MM.1S (cell line): ENCODE measurements at regions not wholly inside any gene's neighbourhood (a gene's known extent, or its start where the extent isn't known, plus 50 kb on each side); places are given as distances from the start of the nearest gene placed in this dataset.

Experiments
- DNase-seq: peaks from one replicate; pipeline ENCODE4 v3.0.0-alpha.2; 2015
- H2AFZ ChIP-seq: fragments of 300-600 bp; sonication (generic); 2 replicates; pipeline ENCODE4 v1.6.0; 2016; ENCODE audit warnings: antibody characterized with exemption, low read length
- H3F3A ChIP-seq: fragments of 300-600 bp; sonication (generic); 2 replicates; pipeline ENCODE4 v1.6.1; 2016; ENCODE audit warnings: mild to moderate bottlenecking, antibody characterized with exemption, low read length, moderate library complexity, mixed read lengths; ENCODE audit not compliant: insufficient read depth
- H3K27ac ChIP-seq: fragments of 300-600 bp; sonication (generic); 2 replicates; pipeline ENCODE4 v1.5.1; 2016; ENCODE audit warnings: mild to moderate bottlenecking, low read length
- H3K27me3 ChIP-seq: fragments of 300-600 bp; sonication (generic); replicated peaks from 2 replicates; pipeline ENCODE4 v1.6.0; 2016; ENCODE audit warnings: low read length; ENCODE audit not compliant: insufficient read depth
- H3K36me3 ChIP-seq: fragments of 300-600 bp; sonication (generic); replicated peaks from 2 replicates; pipeline ENCODE4 v1.6.1; 2016; ENCODE audit warnings: mild to moderate bottlenecking, low read length, mixed read lengths; ENCODE audit not compliant: insufficient read depth
- H3K4me1 ChIP-seq: fragments of 300-600 bp; sonication (generic); 2 replicates; pipeline ENCODE4 v1.6.1; 2016; ENCODE audit warnings: low read length, mixed read lengths
- H3K4me2 ChIP-seq: fragments of 300-600 bp; sonication (generic); 2 replicates; pipeline ENCODE4 v1.6.0; 2016; ENCODE audit warnings: low read depth, low read length
- H3K4me3 ChIP-seq: fragments of 300-600 bp; sonication (generic); 2 replicates; pipeline ENCODE4 v1.5.1; 2016; ENCODE audit warnings: low read length, mixed read lengths
- H3K79me2 ChIP-seq: fragments of 300-600 bp; sonication (generic); 2 replicates; pipeline ENCODE4 v1.6.1; 2016; ENCODE audit warnings: mixed run types, low read length, mixed read lengths
- H3K9ac ChIP-seq: fragments of 300-600 bp; sonication (generic); 2 replicates; pipeline ENCODE4 v1.6.1; 2016; ENCODE audit warnings: low read length, mixed read lengths
- H3K9me2 ChIP-seq: fragments of 300-600 bp; sonication (generic); replicated peaks from 2 replicates; pipeline ENCODE4 v1.6.1; 2016; ENCODE audit warnings: mild to moderate bottlenecking, low read length, mixed read lengths; ENCODE audit not compliant: insufficient read depth
- H3K9me3 ChIP-seq: fragments of 300-600 bp; sonication (generic); replicated peaks from 2 replicates; pipeline ENCODE4 v1.6.1; 2016; ENCODE audit warnings: mild to moderate bottlenecking, low read length, mixed read lengths; ENCODE audit not compliant: insufficient read depth
- H4K20me1 ChIP-seq: fragments of 300-600 bp; sonication (generic); 2 replicates; pipeline ENCODE4 v1.6.1; 2016; ENCODE audit warnings: mild to moderate bottlenecking, low read length, moderate library complexity, mixed read lengths; ENCODE audit not compliant: insufficient read depth
- CTCF ChIP-seq: fragments of 300-600 bp; sonication (generic); IDR thresholded peaks from 2 replicates; pipeline ENCODE4 v1.5.1; 2016; ENCODE audit warnings: antibody characterized with exemption, low read length, mixed read lengths
- EZH2 ChIP-seq: fragments of 300-600 bp; sonication (generic); optimal IDR thresholded peaks from 2 replicates; pipeline ENCODE3; 2017; ENCODE audit warnings: low read depth, mild to moderate bottlenecking, antibody characterized with exemption, low read length, mixed read lengths
- EZH2phosphoT487 ChIP-seq: fragments of 300-600 bp; sonication (generic); IDR thresholded peaks from 2 replicates; pipeline ENCODE4 v1.6.1; 2018; ENCODE audit warnings: antibody characterized with exemption, low read length

GRCh38 chr4:65069177-65069576 is 601.1 kb downstream of the EPHA5 start:
- no peak overlapping the region for H3K4me2 ChIP-seq
- H3F3A ChIP-seq = no peaks in the 10 kb centered on the region
- H4K20me1 ChIP-seq = no peaks in the 10 kb centered on the region
- H3K36me3 ChIP-seq = no peaks in the 10 kb centered on the region
- no peaks in the 10 kb centered on the region for H3K79me2 ChIP-seq
- no peaks in the 10 kb centered on the region for H3K9me3 ChIP-seq
- no peaks in the 10 kb centered on the region for H3K9me2 ChIP-seq
- no peak overlapping the region for H3K4me3 ChIP-seq
- TF ChIP-seq CTCF = no peak
- TF ChIP-seq EZH2phosphoT487 = no peak
- no peak for TF ChIP-seq EZH2
- no peak overlapping the region for H2AFZ ChIP-seq
- no peak overlapping the region for H3K27ac ChIP-seq
- no peak overlapping the region for H3K9ac ChIP-seq
- no peaks in the 10 kb centered on the region for H3K4me1 ChIP-seq
- H3K27me3 ChIP-seq = no peaks in the 10 kb centered on the region
- no peak for DNase-seq

GRCh38 chr4:65066106-65066505 is 604.2 kb downstream of the EPHA5 start:
- no peak overlapping the region for H3K9ac ChIP-seq
- no peak overlapping the region for H2AFZ ChIP-seq
- no peak overlapping the region for H3K4me2 ChIP-seq
- no peak overlapping the region for H3K4me3 ChIP-seq
- 0 out of 2 replicates have a peak, but pooled peaks cover under 1% of the 10 kb centered on the region for H3F3A ChIP-seq
- TF ChIP-seq EZH2phosphoT487 (no peak), CTCF (no peak), EZH2 (no peak)
- no peak for DNase-seq
- no peaks in the 10 kb centered on the region for H3K79me2 ChIP-seq
- H3K27me3 ChIP-seq = no peaks in the 10 kb centered on the region
- H3K27ac ChIP-seq = no peak overlapping the region
- no peaks in the 10 kb centered on the region for H3K9me2 ChIP-seq
- no peaks in the 10 kb centered on the region for H3K36me3 ChIP-seq
- H4K20me1 ChIP-seq = no peaks in the 10 kb centered on the region
- H3K9me3 ChIP-seq = no peaks in the 10 kb centered on the region
- H3K4me1 ChIP-seq = no peaks in the 10 kb centered on the region

GRCh38 chr4:65063601-65064000 is 606.7 kb downstream of the EPHA5 start:
- no peaks in the 10 kb centered on the region for H3K9me2 ChIP-seq
- no peak for DNase-seq
- no peaks in the 10 kb centered on the region for H3K4me1 ChIP-seq
- no peak overlapping the region for H3K4me3 ChIP-seq
- no peaks in the 10 kb centered on the region for H3K27me3 ChIP-seq
- H3K9me3 ChIP-seq = no peaks in the 10 kb centered on the region
- no peaks in the 10 kb centered on the region for H3K79me2 ChIP-seq
- no peaks in the 10 kb centered on the region for H3K36me3 ChIP-seq
- no peak overlapping the region for H3K27ac ChIP-seq
- no peak overlapping the region for H3K9ac ChIP-seq
- H3F3A ChIP-seq = peaks cover 4% of the 10 kb centered on the region; the same call in 1 of the 2 replicates
- no peaks in the 10 kb centered on the region for H4K20me1 ChIP-seq
- no peak overlapping the region for H3K4me2 ChIP-seq
- no peak overlapping the region for H2AFZ ChIP-seq
- TF ChIP-seq EZH2phosphoT487 = no peak
- no peak for TF ChIP-seq CTCF
- TF ChIP-seq EZH2 = no peak
